Esophagus muscularis mucosa (tissue), 4 donors: ENCODE measurements at regions not wholly inside any gene's neighbourhood (a gene's known extent, or its start where the extent isn't known, plus 50 kb on each side); places are given as distances from the start of the nearest gene placed in this dataset.
A peak's percentile ranks its signal among the peaks of the same experiment; 100 is the strongest.

Experiments
- DNase-seq: peaks from one replicate; pipeline ENCODE4 v3.0.0-alpha.2; 2017; ENCODE audit errors: extremely low spot score
- H3K27ac ChIP-seq, 4 donors: fragments of 200-600 bp; sonication (generic); replicated peaks in 1 of 4; 1 replicate in 3 of 4; 2 replicates in 1 of 4; pipeline ENCODE4 v1.5.1; 2016 to 2019; ENCODE audit warnings: mild to moderate bottlenecking in 1 of 4
- H3K27me3 ChIP-seq, 4 donors: fragments of 200-600 bp; sonication (generic); one replicate each; pipeline versions ENCODE4 v1.5.1 to v1.6.0; 2016 to 2019
- H3K36me3 ChIP-seq, 4 donors: fragments of 200-600 bp; sonication (generic); one replicate each; pipeline ENCODE4 v1.5.1; 2016 to 2019
- H3K4me1 ChIP-seq, 4 donors: fragments of 200-600 bp; sonication (generic); one replicate each; pipeline ENCODE4 v1.5.1; 2016 to 2019
- H3K4me3 ChIP-seq, 4 donors: fragments of 200-600 bp; sonication (generic); 1 replicate in 2 of 4; 2 replicates in 2 of 4; pipeline ENCODE4 v1.5.1; 2016 to 2019; ENCODE audit warnings: mild to moderate bottlenecking in 4 of 4, moderate library complexity in 1 of 4
- H3K9me3 ChIP-seq, 4 donors: fragments of 200-600 bp; sonication (generic); 1 replicate in 3 of 4; 2 replicates in 1 of 4; pipeline ENCODE4 v1.5.1; 2016 to 2019
- EP300 ChIP-seq: sonication (generic); formaldehyde crosslinking; IDR thresholded peaks from one replicate; pipeline ENCODE4 v1.6.1; 2017; ENCODE audit warnings: antibody characterized with exemption
- POLR2A ChIP-seq: fragments of 450-650 bp; IDR thresholded peaks from one replicate; pipeline ENCODE4 v1.6.1; 2017; ENCODE audit warnings: antibody characterized with exemption, moderate library complexity, mild to moderate bottlenecking, low read depth
- POLR2AphosphoS5 ChIP-seq, 2 donors: sonication (generic); formaldehyde crosslinking; IDR thresholded peaks; one replicate each; pipeline ENCODE4 v1.6.1; 2017; ENCODE audit warnings: antibody characterized with exemption in 2 of 2
- WGBS: methylation state at CpG from one replicate; pipeline ENCODE4 v1.1.5; 2018; 5-methylcytosine and 5-hydroxymethylcytosine counted together
- intact Hi-C: fragments of 100-400 bp; cut with DNase I; formaldehyde crosslinking; loops from one replicate; pipeline ENCODE4 v1.15.1; 2023
- TF ChIP-seq, protein P1 (sequence below), 3 experiments: fragments of 200-600 bp in 2 of 3; fragments of 450-650 bp in 1 of 3; sonication (generic) in 2 of 3; IDR thresholded peaks; one replicate each; pipeline ENCODE4 v1.5.1; 2017 to 2019; ENCODE audit warnings: antibody characterized with exemption in 3 of 3, mild to moderate bottlenecking in 2 of 3, moderate library complexity in 1 of 3

DNA sequence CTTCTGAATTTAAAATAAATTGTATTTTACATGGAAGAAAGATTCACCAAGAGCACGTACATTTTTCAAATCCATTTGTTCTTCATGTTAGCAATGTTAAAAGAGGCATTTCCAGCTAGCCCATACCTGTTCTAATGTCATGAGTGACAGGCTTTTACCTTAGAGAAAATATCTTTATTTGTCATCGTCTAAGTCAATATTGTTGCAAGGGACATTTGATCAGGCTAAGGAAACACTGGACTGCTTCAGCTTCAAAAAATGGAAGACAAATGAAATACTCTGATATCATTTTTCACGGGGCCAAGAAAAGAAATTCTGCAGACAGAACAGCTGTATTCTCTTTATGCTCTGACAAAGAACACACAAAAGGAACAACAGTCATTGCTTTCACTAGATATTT lies 207.7 kb downstream of the RCHY1 start:
- intact Hi-C loops: no loop called here
- Histone ChIP-seq H3K36me3 (no peaks in the 10 kb centered on the region), H3K9me3 (peaks cover 0 to 15% (median 12%) of the 10 kb centered on the region in 4 donors), H3K27ac (no peak overlapping the region), H3K4me3 (no peak overlapping the region), H3K4me1 (no peaks in the 10 kb centered on the region), H3K27me3 (no peaks in the 10 kb centered on the region)
- TF ChIP-seq POLR2AphosphoS5 (IDR thresholded peaks at IDR 0.05) (no peak), EP300 (no peak), POLR2A (no peak)
- TF ChIP-seq, protein P1, sequence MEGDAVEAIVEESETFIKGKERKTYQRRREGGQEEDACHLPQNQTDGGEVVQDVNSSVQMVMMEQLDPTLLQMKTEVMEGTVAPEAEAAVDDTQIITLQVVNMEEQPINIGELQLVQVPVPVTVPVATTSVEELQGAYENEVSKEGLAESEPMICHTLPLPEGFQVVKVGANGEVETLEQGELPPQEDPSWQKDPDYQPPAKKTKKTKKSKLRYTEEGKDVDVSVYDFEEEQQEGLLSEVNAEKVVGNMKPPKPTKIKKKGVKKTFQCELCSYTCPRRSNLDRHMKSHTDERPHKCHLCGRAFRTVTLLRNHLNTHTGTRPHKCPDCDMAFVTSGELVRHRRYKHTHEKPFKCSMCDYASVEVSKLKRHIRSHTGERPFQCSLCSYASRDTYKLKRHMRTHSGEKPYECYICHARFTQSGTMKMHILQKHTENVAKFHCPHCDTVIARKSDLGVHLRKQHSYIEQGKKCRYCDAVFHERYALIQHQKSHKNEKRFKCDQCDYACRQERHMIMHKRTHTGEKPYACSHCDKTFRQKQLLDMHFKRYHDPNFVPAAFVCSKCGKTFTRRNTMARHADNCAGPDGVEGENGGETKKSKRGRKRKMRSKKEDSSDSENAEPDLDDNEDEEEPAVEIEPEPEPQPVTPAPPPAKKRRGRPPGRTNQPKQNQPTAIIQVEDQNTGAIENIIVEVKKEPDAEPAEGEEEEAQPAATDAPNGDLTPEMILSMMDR (IDR thresholded peaks at IDR 0.05): no peak
- DNase-seq: no peak
- WGBS: 83% methylated on average over 3 of the region's 3 CpGs

DNA sequence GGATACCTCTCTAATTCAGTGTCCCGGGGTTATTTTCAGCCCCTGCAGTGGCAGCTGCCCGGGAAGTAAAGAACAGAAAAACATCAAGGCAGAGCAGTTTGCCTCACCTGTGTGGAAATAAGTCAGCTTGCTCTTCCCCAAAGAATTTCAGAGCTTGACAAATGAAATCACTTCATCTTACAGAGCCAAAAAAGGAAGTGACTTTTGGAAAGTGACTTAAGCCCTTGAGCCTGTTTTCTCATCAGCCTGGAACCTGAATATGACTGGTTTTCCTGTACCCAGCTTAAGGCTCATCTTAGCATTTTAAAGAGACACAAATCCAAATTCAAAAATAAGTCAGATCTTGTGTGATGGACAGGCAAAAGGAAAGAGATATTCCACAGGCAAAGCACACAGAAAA lies 211.6 kb downstream of the RCHY1 start:
- intact Hi-C loops: no loop called here
- TF ChIP-seq, protein P1 (IDR thresholded peaks at IDR 0.05): no peak
- TF ChIP-seq POLR2AphosphoS5 (IDR thresholded peaks at IDR 0.05) (no peak), POLR2A (no peak), EP300 (no peak)
- 65% methylated on average over 2 of the region's 2 CpGs for WGBS
- no peaks in the 10 kb centered on the region for H3K9me3 ChIP-seq
- no peak for DNase-seq
- no peak overlapping the region for H3K27ac ChIP-seq
- H3K36me3 ChIP-seq: no peaks in the 10 kb centered on the region
- H3K4me3 ChIP-seq: no peak overlapping the region
- no peaks in the 10 kb centered on the region for H3K27me3 ChIP-seq
- H3K4me1 ChIP-seq: no peaks in the 10 kb centered on the region

DNA sequence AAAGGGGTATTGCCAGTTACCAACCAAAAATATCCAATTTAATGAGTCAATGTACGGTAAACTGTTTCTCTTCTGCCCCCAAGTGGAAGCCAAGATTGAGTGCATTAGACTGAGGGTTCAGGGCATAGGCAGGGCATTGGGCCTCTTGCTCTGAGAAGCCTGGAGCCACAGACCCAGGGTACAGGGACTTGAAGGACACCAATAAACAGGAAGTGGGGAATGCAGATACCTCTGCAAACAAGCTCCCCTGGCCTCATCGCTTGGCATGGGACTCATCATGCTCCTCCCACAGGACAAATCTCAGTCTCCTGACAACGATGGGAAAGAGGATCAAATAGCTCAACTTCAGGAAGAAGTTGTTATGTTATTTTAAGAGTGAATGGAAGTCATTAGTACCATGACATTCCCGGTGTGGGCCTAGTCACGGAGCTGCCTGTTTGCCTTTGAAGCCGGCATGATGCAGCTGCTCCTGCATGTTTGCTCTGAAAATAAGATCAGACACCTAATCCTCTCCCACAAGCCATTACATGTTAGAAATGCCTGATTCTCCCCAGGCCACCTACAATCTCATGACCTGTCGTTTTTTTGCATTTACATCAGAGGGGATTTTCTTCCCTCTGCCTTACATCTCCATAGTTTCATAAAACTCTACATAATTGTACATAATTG lies 224.2 kb downstream of the RCHY1 start:
- H3K4me1 ChIP-seq: no peaks in the 10 kb centered on the region
- 57% methylated on average over 7 of the region's 7 CpGs for WGBS
- H3K27me3 ChIP-seq: no peaks in the 10 kb centered on the region
- TF ChIP-seq, protein P1 (IDR thresholded peaks at IDR 0.05): peak in 1 of 3 experiments; percentile 9
- TF ChIP-seq EP300: no peak
- TF ChIP-seq POLR2A: no peak
- TF ChIP-seq POLR2AphosphoS5 (IDR thresholded peaks at IDR 0.05): no peak
- no peak overlapping the region for H3K27ac ChIP-seq
- no peak for DNase-seq
- H3K36me3 ChIP-seq: no peaks in the 10 kb centered on the region
- peaks cover 0 to 10% (median 0%) of the 10 kb centered on the region in 4 donors for H3K9me3 ChIP-seq
- intact Hi-C loops: no loop called here
- H3K4me3 ChIP-seq: no peak overlapping the region

DNA sequence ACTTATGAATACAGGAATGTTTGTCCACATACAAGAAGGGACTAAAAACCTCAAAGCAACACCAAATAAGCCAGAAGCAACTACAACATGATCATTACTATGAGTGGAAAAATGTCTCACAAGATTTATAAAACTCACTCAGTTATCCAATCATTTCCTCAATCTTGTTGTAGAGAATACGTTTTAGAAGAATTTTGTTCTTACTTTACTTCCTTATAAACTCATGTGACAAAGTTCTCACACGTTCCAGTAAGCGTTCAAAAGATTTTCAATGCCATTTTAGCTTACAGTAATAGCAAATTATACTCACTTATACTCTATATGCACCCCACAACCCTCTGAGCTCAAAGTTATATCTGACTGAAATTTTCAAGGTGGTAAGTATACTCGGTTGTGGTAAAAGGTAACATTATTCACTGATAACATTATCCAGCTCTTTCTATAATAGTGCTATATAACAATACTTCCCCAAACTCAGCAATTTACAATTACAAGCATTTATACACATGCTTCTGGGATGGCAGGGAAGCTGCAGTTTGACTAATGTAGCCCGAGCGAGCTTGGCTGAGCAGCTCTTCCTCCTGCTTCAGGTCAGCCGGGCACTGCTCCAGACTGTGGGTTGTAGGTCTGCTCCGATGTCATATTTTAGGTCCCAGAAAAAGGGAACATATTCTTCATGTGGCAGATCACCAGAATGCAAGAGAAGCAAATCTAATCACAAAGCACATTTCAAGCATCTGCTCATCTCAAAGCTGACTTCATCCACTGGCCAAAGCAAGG lies 226.3 kb downstream of the RCHY1 start:
- Histone ChIP-seq H3K4me1 (no peaks in the 10 kb centered on the region), H3K9me3 (peaks cover 0 to 8% (median 0%) of the 10 kb centered on the region in 4 donors), H3K27me3 (no peaks in the 10 kb centered on the region), H3K27ac (no peak overlapping the region), H3K36me3 (no peaks in the 10 kb centered on the region), H3K4me3 (no peak overlapping the region)
- intact Hi-C loops: no loop called here
- DNase-seq: no peak
- TF ChIP-seq, protein P1 (IDR thresholded peaks at IDR 0.05): no peak
- TF ChIP-seq POLR2A: no peak
- no peak for TF ChIP-seq POLR2AphosphoS5 (IDR thresholded peaks at IDR 0.05)
- TF ChIP-seq EP300: no peak
- WGBS: 47% methylated on average over 7 of the region's 8 CpGs
